WTC11 (cell line): ENCODE measurements at regions not wholly inside any gene's neighbourhood (a gene's known extent, or its start where the extent isn't known, plus 50 kb on each side); places are given as distances from the start of the nearest gene placed in this dataset.

Experiments
- CBFB ChIP-seq: sonication (generic); formaldehyde crosslinking; IDR thresholded peaks from 2 replicates; pipeline ENCODE4 v1.8.1; 2022; ENCODE audit warnings: mild to moderate bottlenecking, low read depth, missing genetic modification reagents
- E2F5 ChIP-seq: sonication (generic); formaldehyde crosslinking; IDR thresholded peaks from 2 replicates; pipeline ENCODE4 v1.8.1; 2022; ENCODE audit warnings: mild to moderate bottlenecking, moderate library complexity, missing genetic modification reagents
- FOXK1 ChIP-seq: sonication (generic); formaldehyde crosslinking; IDR thresholded peaks from 2 replicates; pipeline ENCODE4 v1.8.0; 2022; ENCODE audit warnings: mild to moderate bottlenecking, moderate library complexity, missing genetic modification reagents
- JUN ChIP-seq: sonication (generic); formaldehyde crosslinking; IDR thresholded peaks from 2 replicates; pipeline ENCODE4 v1.8.0; 2023; ENCODE audit warnings: mild to moderate bottlenecking, missing genetic modification reagents
- MXD4 ChIP-seq: fragments of 250-450 bp; sonication (Bioruptor Pico); IDR thresholded peaks from 2 replicates; pipeline ENCODE4 v1.8.0; 2021; ENCODE audit warnings: mild to moderate bottlenecking, moderate library complexity, borderline replicate concordance
- PREB ChIP-seq: sonication (generic); formaldehyde crosslinking; IDR thresholded peaks from 2 replicates; pipeline ENCODE4 v1.8.1; 2022; ENCODE audit warnings: mild to moderate bottlenecking, missing genetic modification reagents, moderate library complexity, borderline replicate concordance
- TCF7 ChIP-seq: sonication (generic); formaldehyde crosslinking; IDR thresholded peaks from 2 replicates; pipeline ENCODE4 v1.8.0; 2022; ENCODE audit warnings: mild to moderate bottlenecking, low read depth, missing genetic modification reagents, moderate library complexity
- TP53 ChIP-seq: sonication (generic); formaldehyde crosslinking; IDR thresholded peaks from 2 replicates; pipeline ENCODE4 v1.8.1; 2023; ENCODE audit warnings: mild to moderate bottlenecking, missing genetic modification reagents
- ZBTB21 ChIP-seq: sonication (generic); formaldehyde crosslinking; IDR thresholded peaks from 2 replicates; pipeline ENCODE4 v1.8.1; 2023; ENCODE audit warnings: mild to moderate bottlenecking, missing genetic modification reagents, borderline replicate concordance
- ZNF121 ChIP-seq: sonication (generic); formaldehyde crosslinking; IDR thresholded peaks from 2 replicates; pipeline ENCODE4 v1.8.0; 2023; ENCODE audit warnings: missing genetic modification reagents
- ZNF138 ChIP-seq: sonication (generic); formaldehyde crosslinking; conservative IDR thresholded peaks from 2 replicates; pipeline ENCODE4 v1.8.1; 2022; ENCODE audit warnings: mild to moderate bottlenecking, moderate library complexity, missing genetic modification reagents
- TF ChIP-seq, protein P1 (sequence below): sonication (generic); formaldehyde crosslinking; IDR thresholded peaks from 2 replicates; pipeline ENCODE4 v1.8.1; 2022; ENCODE audit warnings: missing genetic modification reagents, borderline replicate concordance
- TF ChIP-seq, protein P2 (sequence below): fragments of 200-600 bp; IDR thresholded peaks from 2 replicates; pipeline ENCODE4 v1.8.0; 2022; ENCODE audit warnings: antibody characterized with exemption

DNA sequence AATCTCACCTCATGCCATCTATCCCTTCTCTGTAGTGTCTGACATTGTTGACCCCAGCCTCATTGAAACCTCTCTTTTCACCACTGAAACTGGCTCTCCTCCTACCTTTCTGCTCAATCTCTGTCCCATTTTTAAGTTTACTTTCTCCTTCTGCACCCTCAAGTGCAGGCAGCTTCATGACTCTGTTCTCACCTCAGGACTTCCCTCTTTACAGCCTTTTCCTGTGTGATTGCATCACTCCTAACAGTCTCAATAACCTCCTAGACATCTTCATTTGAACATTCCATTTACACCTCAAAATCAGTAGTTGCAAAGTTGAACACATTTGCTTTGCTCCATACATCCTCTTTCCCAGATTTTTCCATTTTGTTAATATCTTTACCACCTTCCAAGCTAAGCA lies 172.1 kb downstream of the RASEF start:
- TF ChIP-seq FOXK1 (no peak), TCF7 (CRISPR knock-in tag) (no peak), MXD4 (CRISPR knock-in tag) (no peak), ZBTB21 (no peak), CBFB (CRISPR knock-in tag) (no peak), ZNF138 (CRISPR knock-in tag) (no peak), E2F5 (CRISPR knock-in tag) (no peak), JUN (CRISPR knock-in tag) (no peak), ZNF121 (CRISPR knock-in tag) (no peak), PREB (CRISPR knock-in tag) (no peak), TP53 (CRISPR knock-in tag) (no peak)
- TF ChIP-seq, protein P1, sequence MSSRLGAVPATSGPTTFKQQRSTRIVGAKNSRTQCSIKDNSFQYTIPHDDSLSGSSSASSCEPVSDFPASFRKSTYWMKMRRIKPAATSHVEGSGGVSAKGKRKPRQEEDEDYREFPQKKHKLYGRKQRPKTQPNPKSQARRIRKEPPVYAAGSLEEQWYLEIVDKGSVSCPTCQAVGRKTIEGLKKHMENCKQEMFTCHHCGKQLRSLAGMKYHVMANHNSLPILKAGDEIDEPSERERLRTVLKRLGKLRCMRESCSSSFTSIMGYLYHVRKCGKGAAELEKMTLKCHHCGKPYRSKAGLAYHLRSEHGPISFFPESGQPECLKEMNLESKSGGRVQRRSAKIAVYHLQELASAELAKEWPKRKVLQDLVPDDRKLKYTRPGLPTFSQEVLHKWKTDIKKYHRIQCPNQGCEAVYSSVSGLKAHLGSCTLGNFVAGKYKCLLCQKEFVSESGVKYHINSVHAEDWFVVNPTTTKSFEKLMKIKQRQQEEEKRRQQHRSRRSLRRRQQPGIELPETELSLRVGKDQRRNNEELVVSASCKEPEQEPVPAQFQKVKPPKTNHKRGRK (CRISPR knock-in tag) = no peak
- TF ChIP-seq, protein P2, sequence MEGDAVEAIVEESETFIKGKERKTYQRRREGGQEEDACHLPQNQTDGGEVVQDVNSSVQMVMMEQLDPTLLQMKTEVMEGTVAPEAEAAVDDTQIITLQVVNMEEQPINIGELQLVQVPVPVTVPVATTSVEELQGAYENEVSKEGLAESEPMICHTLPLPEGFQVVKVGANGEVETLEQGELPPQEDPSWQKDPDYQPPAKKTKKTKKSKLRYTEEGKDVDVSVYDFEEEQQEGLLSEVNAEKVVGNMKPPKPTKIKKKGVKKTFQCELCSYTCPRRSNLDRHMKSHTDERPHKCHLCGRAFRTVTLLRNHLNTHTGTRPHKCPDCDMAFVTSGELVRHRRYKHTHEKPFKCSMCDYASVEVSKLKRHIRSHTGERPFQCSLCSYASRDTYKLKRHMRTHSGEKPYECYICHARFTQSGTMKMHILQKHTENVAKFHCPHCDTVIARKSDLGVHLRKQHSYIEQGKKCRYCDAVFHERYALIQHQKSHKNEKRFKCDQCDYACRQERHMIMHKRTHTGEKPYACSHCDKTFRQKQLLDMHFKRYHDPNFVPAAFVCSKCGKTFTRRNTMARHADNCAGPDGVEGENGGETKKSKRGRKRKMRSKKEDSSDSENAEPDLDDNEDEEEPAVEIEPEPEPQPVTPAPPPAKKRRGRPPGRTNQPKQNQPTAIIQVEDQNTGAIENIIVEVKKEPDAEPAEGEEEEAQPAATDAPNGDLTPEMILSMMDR = no peak
